KMS-11 (cell line): ENCODE measurements at regions not wholly inside any gene's neighbourhood (a gene's known extent, or its start where the extent isn't known, plus 50 kb on each side); places are given as distances from the start of the nearest gene placed in this dataset.
A peak's percentile ranks its signal among the peaks of the same experiment; 100 is the strongest.

Source experiments
- H2AFZ ChIP-seq: fragments of 200-600 bp; sonication (generic); 2 replicates; pipeline ENCODE4 v1.6.1; 2016; ENCODE audit warnings: antibody characterized with exemption, mixed run types, low read depth
- H3K27ac ChIP-seq: fragments of 200-600 bp; sonication (generic); 2 replicates; pipeline ENCODE4 v1.6.1; 2016; ENCODE audit warnings: mild to moderate bottlenecking, mixed run types
- H3K27me3 ChIP-seq: fragments of 200-600 bp; sonication (generic); 2 replicates; pipeline ENCODE4 v1.6.1; 2017; ENCODE audit warnings: mild to moderate bottlenecking, low read depth, mixed run types, moderate library complexity; ENCODE audit not compliant: insufficient read depth
- H3K36me3 ChIP-seq: fragments of 200-600 bp; sonication (generic); 2 replicates; pipeline ENCODE4 v1.6.1; 2017; ENCODE audit warnings: mild to moderate bottlenecking, mixed run types; ENCODE audit not compliant: insufficient read depth
- H3K4me1 ChIP-seq: fragments of 200-600 bp; sonication (generic); 2 replicates; pipeline ENCODE4 v1.6.1; 2016; ENCODE audit warnings: mild to moderate bottlenecking, low read depth, mixed run types; ENCODE audit not compliant: poor library complexity, severe bottlenecking
- H3K4me2 ChIP-seq: fragments of 200-600 bp; sonication (generic); 2 replicates; pipeline ENCODE4 v1.7.0; 2016; ENCODE audit warnings: mild to moderate bottlenecking, mixed run types
- H3K4me3 ChIP-seq: fragments of 200-600 bp; sonication (generic); IDR thresholded peaks from 2 replicates; pipeline ENCODE4 v1.6.1; 2017; ENCODE audit warnings: low read depth, low read length, mixed read lengths; ENCODE audit not compliant: insufficient read depth
- H3K79me2 ChIP-seq: fragments of 200-600 bp; sonication (generic); 2 replicates; pipeline ENCODE4 v1.6.1; 2016; ENCODE audit warnings: low read depth, mixed run types; ENCODE audit not compliant: insufficient read depth
- H3K9ac ChIP-seq: fragments of 200-600 bp; sonication (generic); 2 replicates; pipeline ENCODE4 v1.6.1; 2016; ENCODE audit warnings: mild to moderate bottlenecking, mixed run types
- H4K20me1 ChIP-seq: fragments of 200-600 bp; sonication (generic); 2 replicates; pipeline ENCODE4 v1.6.1; 2016; ENCODE audit warnings: mild to moderate bottlenecking, mixed run types; ENCODE audit not compliant: insufficient read depth
- CTCF ChIP-seq: fragments of 200-600 bp; sonication (generic); conservative IDR thresholded peaks from 2 replicates; pipeline ENCODE4 v1.6.1; 2017; ENCODE audit warnings: low read depth, mild to moderate bottlenecking, antibody characterized with exemption, low read length, moderate library complexity, mixed read lengths

- H3K4me3 ChIP-seq: no peak overlapping the region
- H3K9ac ChIP-seq: no peak overlapping the region
- H3K36me3 ChIP-seq: no peaks in the 10 kb centered on the region
- no peak overlapping the region for H2AFZ ChIP-seq
- H3K27me3 ChIP-seq: no peaks in the 10 kb centered on the region
- H4K20me1 ChIP-seq: no peaks in the 10 kb centered on the region
- no peak overlapping the region for H3K27ac ChIP-seq
- TF ChIP-seq CTCF: no peak
- no peak overlapping the region for H3K4me2 ChIP-seq
- no peaks in the 10 kb centered on the region for H3K4me1 ChIP-seq
- H3K79me2 ChIP-seq: no peaks in the 10 kb centered on the region
These were observed 400.0 kb upstream of the PDE4D start for GRCh38 chr5:60293518-60293917.

- Histone ChIP-seq H4K20me1 (no peaks in the 10 kb centered on the region), H2AFZ (no peak overlapping the region), H3K4me2 (no peak overlapping the region), H3K4me1 (no peaks in the 10 kb centered on the region), H3K79me2 (no peaks in the 10 kb centered on the region), H3K4me3 (no peak overlapping the region), H3K27ac (no peak overlapping the region), H3K36me3 (no peaks in the 10 kb centered on the region), H3K27me3 (no peaks in the 10 kb centered on the region), H3K9ac (no peak overlapping the region)
- TF ChIP-seq CTCF: peak; percentile 67
These were observed 393.7 kb upstream of the PDE4D start for GRCh38 chr5:60287174-60287771.

GRCh38 chr5:60285910-60286309 lies 392.4 kb upstream of the PDE4D start:
- Histone ChIP-seq H3K27ac (no peak overlapping the region), H3K4me3 (no peak overlapping the region), H3K79me2 (no peaks in the 10 kb centered on the region), H3K36me3 (no peaks in the 10 kb centered on the region), H2AFZ (no peak overlapping the region), H3K27me3 (no peaks in the 10 kb centered on the region), H3K4me2 (no peak overlapping the region), H3K4me1 (no peaks in the 10 kb centered on the region), H4K20me1 (no peaks in the 10 kb centered on the region), H3K9ac (no peak overlapping the region)
- no peak for TF ChIP-seq CTCF

- Histone ChIP-seq H3K9ac (no peak overlapping the region), H3K79me2 (no peaks in the 10 kb centered on the region), H3K4me1 (no peaks in the 10 kb centered on the region), H3K4me3 (no peak overlapping the region), H4K20me1 (no peaks in the 10 kb centered on the region), H2AFZ (no peak overlapping the region), H3K27me3 (no peaks in the 10 kb centered on the region), H3K27ac (no peak overlapping the region), H3K36me3 (no peaks in the 10 kb centered on the region), H3K4me2 (no peak overlapping the region)
- TF ChIP-seq CTCF: no peak
These were observed 387.4 kb upstream of the PDE4D start for GRCh38 chr5:60280943-60281342.
